HG02943 (cell line): ENCODE measurements at regions not wholly inside any gene's neighbourhood (a gene's known extent, or its start where the extent isn't known, plus 50 kb on each side); places are given as distances from the start of the nearest gene placed in this dataset.
"Not testable (repeated sequence)": the region's sequence is repeated elsewhere in the genome, so short reads cannot be mapped to it uniquely, and the experiment has no call there.

Source experiments
- ATAC-seq: cut with Tn5 transposase; IDR thresholded peaks from one replicate; pipeline ENCODE4 v1.9.1; 2021; ENCODE audit warnings: mild to moderate bottlenecking, low read depth, moderate library complexity; ENCODE audit not compliant: unreplicated experiment

DNA sequence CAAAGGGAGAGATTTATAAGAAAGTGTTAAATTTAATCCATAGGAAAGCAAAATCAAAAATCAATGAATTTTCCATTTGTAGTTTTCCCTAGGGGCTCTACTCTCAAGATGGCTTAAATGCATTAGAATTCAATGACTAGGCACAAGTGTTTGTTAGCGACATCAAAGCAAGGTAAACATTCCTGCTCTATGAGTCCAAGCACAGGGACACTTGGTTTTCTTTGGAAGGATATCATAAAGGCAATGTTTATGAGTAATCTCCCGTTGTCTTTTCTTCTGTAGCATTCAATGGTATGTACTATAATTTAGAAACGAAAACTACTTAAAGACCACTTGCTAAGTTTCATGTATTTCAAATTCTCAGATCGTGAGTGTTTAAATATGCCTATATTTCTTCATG is 54.8 kb upstream of the ZNF717 start:
- not testable (repeated sequence) for ATAC-seq

DNA sequence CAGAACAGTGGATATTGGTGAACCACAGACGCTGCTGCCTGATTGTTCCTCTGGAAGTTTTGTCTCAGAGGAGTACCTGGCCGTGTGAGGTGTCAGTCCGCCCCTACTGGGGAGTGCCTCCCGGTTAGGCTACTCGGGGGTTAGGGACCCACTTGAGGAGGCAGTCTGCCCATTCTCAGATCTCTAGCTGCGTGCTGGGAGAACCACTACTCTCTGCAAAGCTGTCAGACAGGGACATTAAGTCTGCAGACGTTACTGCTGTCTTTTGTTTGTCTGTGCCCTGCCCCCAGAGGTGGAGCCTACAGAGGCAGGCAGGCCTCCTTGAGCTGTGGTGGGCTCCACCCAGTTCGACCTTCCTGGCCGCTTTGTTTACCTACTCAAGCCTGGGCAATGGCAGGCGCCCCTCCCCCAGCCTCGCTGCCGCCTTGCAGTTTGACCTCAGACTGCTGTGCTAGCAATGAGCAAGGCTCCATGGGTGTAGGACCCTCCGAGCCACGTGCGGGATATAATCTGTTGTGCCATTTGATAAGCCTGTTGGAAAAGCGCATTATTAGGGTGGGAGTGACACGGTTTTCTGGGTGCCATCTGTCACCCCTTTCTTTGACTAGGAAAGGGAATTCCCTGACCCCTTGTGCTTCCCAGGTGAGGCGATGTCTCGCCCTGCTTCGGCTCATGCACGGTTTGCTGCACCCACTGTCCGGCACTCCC is 65.1 kb upstream of the ZNF717 start:
- ATAC-seq = not testable (repeated sequence)

GRCh38 chr3:75863130-75863529 is 77.8 kb upstream of the ZNF717 start:
- ATAC-seq = no peak

GRCh38 chr3:75863878-75864277 is 78.5 kb upstream of the ZNF717 start:
- no peak for ATAC-seq

DNA sequence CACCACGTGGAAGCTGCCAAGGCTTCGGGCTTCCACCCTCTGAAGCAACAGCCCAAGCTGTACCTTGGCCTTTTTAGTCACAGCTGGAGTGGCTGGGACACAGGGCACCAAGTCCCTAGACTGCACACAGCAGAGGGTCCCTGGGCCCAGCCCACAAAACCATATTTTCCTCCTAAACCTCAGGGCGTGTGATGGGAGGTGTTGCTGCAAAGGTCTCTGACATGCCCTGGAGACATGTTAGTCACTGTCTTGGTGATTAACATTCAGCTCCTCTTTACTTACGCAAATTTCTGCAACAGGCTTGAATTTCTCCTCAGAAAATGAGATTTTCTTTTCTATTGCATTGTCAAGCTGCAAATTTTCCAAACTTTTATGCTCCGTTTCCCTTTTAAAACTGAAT is 98.4 kb upstream of the ZNF717 start:
- not testable (repeated sequence) for ATAC-seq

DNA sequence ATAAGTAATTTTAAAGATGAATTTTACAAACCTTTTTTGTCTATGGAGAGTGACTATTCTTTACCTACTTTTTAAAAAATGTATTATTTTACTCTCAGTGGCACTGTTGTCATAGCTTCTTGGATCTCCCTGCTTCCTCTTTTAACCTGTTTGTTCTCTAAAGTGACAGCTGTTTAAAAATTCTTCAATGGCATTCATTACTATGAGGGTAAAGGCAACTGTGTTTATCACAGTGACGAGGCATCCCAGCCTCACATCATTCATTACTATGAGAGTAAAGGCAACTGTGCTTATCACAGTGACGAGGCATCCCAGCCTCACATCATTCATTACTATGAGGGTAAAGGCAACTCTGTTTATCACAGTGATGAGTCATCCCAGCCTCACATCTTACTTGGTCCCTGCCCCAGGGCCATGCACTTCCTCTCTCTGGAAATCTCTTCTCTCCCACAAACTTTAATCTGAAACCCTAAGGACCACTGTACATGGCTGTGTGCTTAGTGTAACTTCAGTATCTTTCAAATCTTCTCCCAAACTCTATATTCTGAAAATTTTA is 101.7 kb upstream of the ZNF717 start:
- no peak for ATAC-seq

DNA sequence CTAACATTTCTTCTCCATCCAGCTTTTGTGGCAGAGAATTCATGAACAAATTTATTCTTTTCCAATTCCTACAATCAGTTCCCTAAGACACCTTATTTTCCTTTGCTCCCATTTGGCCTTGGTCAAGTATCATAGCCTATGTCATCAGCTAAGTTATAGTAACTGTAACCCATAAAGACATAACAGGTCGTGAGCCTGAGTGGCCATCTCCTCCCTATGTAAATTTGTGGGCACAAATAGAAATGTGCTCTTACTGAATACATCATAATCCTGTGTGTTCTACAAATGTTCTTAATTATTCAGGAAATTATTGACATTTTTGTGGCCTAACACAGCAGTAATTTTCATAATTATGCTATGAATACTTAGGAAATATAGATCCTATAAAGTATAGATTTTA is 108.9 kb upstream of the ZNF717 start:
- no peak for ATAC-seq

- ATAC-seq = no peak
Observed at GRCh38 chr3:75896265-75896664, 110.9 kb upstream of the ZNF717 start.

- ATAC-seq = not testable (repeated sequence)
Observed at GRCh38 chr3:75901446-75901845, 116.1 kb upstream of the ZNF717 start.

- ATAC-seq = no peak
Observed at GRCh38 chr3:75906555-75907112, 121.3 kb upstream of the ZNF717 start.

GRCh38 chr3:75913800-75914350 is 128.5 kb upstream of the ZNF717 start:
- no peak for ATAC-seq

DNA sequence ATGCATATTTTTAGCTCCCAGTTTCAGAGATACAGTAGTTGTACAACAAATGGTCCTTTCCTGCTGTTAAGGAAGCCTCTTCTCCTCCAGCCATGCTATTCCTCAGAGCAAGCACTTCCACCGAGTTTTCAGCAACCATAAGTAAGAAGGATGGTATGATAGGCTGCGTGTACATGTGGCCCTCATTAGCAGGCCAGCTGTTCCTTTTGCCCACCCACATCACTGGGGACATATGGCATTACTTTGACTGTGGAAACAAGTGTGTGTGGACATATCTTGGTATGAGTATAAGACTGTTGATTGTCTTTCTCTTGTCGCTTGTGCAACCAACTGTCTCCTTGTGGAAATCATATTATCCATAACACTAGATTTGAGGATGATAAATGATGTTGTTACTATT is 129.4 kb upstream of the ZNF717 start:
- not testable (repeated sequence) for ATAC-seq

DNA sequence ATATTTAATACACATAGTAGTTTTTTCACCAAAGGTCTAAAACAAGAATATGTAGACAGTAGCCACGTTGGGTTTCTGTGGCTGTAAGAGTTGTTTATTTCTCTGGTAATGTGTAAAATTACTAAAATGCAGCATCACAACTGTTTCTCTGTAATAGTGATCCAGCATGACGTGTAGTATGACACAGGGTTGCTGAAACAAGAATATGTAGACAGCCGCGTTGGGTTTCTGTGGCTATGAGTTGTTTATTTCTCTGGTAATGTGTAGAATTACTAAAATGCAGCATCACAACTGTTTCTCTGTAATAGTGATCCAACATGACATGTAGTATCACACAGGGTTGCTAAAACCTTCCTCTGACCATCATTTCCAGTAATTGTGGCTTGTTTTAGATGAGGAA is 153.6 kb upstream of the ZNF717 start:
- ATAC-seq = no peak

GRCh38 chr3:75951941-75952340 is 166.6 kb upstream of the ZNF717 start:
- ATAC-seq = no peak

GRCh38 chr3:75960031-75960430 is 174.7 kb upstream of the ZNF717 start:
- not testable (repeated sequence) for ATAC-seq

- not testable (repeated sequence) for ATAC-seq
Observed at GRCh38 chr3:75962054-75962453, 176.7 kb upstream of the ZNF717 start.

DNA sequence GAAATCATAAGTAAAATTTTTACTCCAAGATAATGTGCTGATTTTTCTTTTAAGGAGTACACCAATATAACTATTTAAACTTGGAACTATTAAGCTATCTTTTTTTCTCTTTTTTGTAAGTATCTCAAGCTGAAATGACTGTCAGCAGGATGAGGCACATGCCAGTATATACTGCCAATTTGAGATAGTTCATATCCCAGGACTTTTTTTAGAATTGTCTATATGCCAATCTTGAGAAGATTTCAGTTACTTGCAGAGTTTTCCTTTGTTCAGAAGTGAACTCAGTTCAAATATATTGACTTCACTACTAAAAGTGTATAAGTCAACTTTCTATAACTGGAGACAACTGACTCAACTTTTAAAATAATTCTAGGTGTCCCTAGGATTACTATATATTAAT is 181.7 kb upstream of the ZNF717 start:
- ATAC-seq = no peak

DNA sequence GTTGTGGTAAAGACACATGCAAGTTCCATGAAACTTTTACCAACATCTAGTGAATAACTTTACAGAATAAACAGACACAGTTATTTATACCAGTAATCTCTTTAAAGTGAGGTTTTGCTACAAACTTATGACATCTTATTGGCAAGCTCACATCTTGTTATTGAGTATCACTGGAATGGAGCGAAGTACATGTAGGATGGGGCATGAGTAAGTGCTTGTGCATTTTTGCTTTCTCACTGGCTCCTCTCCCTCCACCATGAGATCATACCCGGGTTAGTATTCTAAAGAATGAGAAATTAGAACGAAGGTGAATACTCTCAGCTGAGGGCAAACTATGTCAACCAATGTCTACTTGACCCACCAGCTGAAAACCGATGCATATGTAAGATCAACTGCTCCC is 193.3 kb upstream of the ZNF717 start:
- no peak for ATAC-seq

DNA sequence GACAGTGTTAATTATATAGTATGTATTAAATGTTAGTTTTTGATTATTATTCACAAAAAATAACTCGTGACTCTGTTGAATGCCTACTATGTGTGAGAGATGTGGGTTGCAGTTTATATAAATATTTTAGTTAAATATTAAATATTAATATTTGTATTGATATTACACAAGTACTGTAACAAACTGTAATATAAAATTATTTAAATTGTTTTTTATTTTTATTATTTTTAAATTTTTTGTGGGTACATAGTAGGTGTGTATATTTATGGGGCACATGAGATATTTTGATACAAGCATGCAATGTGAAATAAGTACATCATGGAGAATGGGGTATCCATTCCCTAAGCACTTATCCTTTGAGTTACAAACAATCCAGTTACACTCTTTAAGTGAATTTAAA is 196.1 kb upstream of the ZNF717 start:
- no peak for ATAC-seq

DNA sequence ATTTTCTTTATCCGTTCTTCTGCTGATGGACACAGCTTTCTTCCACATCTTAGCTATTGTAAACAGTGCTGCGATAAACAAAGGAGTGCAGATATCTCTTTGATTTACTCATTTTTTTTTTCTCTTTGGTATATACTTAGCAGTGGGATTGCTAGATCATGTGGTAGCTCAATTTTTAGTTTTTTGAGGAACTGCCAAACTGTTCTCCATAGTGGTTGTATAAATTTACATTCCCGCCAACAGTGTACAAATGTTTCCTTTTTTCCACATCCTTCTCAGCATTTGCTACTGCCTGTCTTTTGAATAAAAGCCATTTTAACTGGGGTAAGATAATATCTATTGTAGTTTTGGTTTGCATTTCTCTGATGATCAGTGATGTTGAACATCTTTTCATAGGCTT is 196.8 kb upstream of the ZNF717 start:
- no peak for ATAC-seq

DNA sequence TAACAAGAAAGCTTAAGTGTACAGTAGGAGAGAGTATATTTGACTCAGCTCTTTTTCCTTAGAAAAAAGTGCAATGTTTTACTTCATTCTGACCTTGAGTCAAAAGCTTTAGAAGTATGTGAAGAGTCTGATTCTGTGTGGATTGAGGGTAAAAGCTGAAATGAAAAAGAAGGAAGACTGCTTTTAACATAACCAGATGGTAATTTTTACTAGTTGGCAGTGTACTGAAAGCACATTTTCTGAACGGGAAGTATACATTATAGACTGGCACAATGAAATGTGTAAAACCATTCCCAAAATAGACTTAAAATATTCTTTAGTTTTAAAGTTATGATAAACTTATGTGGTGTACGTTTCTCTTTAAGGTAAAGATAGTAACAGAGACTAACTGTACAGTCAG is 197.8 kb upstream of the ZNF717 start:
- ATAC-seq = no peak
